ENCODE measurements at regions not wholly inside any gene's neighbourhood (a gene's known extent, or its start where the extent isn't known, plus 50 kb on each side); places are given as distances from the start of the nearest gene placed in this dataset.

GRCh38 chr5:109573256-109573655 is 116.5 kb upstream of the MAN2A1 start:
- TF ChIP-seq CTCF (IDR thresholded peaks at IDR 0.05) (no peak), POLR2A (IDR thresholded peaks at IDR 0.05) (no peak), POLR2AphosphoS5 (IDR thresholded peaks at IDR 0.05) (no peak)

All from sigmoid colon (tissue), 4 donors.